ENCODE measurements at regions not wholly inside any gene's neighbourhood (a gene's known extent, or its start where the extent isn't known, plus 50 kb on each side); places are given as distances from the start of the nearest gene placed in this dataset.

- TF ChIP-seq CTCF (IDR thresholded peaks at IDR 0.05 in 4 of 5, conservative IDR thresholded peaks at IDR 0.05 in 1 of 5) (no peak), POLR2A (IDR thresholded peaks at IDR 0.05) (no peak)
These were observed 194.8 kb upstream of the MRPS30 start for GRCh38 chr5:44613936-44614335.

Measured in gastrocnemius medialis (tissue), 4 donors.